HAP-1 (cell line): ENCODE measurements at regions not wholly inside any gene's neighbourhood (a gene's known extent, or its start where the extent isn't known, plus 50 kb on each side); places are given as distances from the start of the nearest gene placed in this dataset.

Source experiments
- DNase-seq, 2 experiments: peaks; one replicate each; pipeline ENCODE4 v3.0.0-alpha.2; 2016 to 2020; ENCODE audit warnings: low spot score in 2 of 2
- H3K27me3 ChIP-seq: fragments of 250-450 bp; sonication (Bioruptor Pico); 2 replicates; pipeline ENCODE4 v1.5.1; 2020; ENCODE audit warnings: low read depth, mild to moderate bottlenecking, moderate library complexity
- H3K36me3 ChIP-seq: fragments of 250-450 bp; sonication (Bioruptor Pico); replicated peaks from 2 replicates; pipeline ENCODE4 v1.5.1; 2020; ENCODE audit warnings: mild to moderate bottlenecking
- H3K4me1 ChIP-seq: fragments of 250-450 bp; sonication (Bioruptor Pico); 2 replicates; pipeline ENCODE4 v1.5.1; 2020; ENCODE audit warnings: mild to moderate bottlenecking
- H3K4me3 ChIP-seq: fragments of 250-450 bp; sonication (Bioruptor Pico); 2 replicates; pipeline ENCODE4 v1.5.1; 2020; ENCODE audit warnings: mild to moderate bottlenecking, moderate library complexity
- H3K9me3 ChIP-seq: fragments of 250-450 bp; sonication (Bioruptor Pico); 2 replicates; pipeline ENCODE4 v1.5.1; 2020; ENCODE audit warnings: mild to moderate bottlenecking, moderate library complexity
- in situ Hi-C: fragments of 300-500 bp; cut with MboI; formaldehyde crosslinking; loops from 3 replicates; pipeline ENCODE4 v1.14.3; 2020; ENCODE audit warnings: low sequenced_read_pairs, inconsistent platforms, mixed read lengths

DNA sequence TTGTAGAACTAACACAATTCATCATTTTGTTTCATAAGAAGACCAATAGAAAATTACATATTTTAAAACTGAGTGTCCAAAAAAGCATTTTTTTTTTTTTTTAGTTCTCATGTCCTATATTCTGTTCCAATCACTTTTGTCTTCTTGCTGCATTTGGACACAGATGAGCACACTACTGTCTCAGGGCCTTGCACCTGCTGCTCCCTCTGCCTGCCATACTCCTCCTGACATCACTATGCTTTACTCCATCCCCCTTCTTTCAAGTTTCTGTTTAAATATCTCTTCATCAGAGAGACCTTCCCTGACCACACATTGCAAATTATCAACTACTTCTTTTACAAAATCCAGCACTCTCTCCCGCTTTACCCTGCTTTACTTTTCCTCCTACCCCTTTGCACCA is 230.7 kb upstream of the GK2 start:
- no peak for DNase-seq
- Histone ChIP-seq H3K4me3 (no peak overlapping the region), H3K9me3 (no peaks in the 10 kb centered on the region), H3K27me3 (no peaks in the 10 kb centered on the region), H3K4me1 (no peaks in the 10 kb centered on the region), H3K36me3 (no peaks in the 10 kb centered on the region)
- in situ Hi-C loops = no loop called here

DNA sequence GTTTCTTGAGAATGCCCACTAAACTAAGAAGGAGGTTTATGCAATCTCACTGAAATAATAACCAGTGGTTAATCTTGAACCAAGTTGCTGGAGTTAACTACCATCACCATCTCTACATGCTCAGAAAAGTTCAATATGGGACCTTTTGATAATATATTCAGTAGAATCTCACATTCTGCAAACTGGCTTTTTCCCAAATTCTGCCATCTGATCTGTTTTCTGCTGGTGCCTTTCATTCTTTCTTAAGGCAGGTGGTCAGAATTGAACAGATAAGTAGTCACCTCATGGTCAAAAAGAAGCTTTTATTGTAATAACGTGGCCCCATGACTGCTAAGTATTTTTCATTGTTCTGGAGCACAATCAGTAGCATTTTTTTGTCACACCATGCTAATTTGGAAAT is 229.0 kb upstream of the GK2 start:
- Histone ChIP-seq H3K27me3 (no peaks in the 10 kb centered on the region), H3K4me1 (no peaks in the 10 kb centered on the region), H3K9me3 (no peaks in the 10 kb centered on the region), H3K4me3 (no peak overlapping the region), H3K36me3 (no peaks in the 10 kb centered on the region)
- no peak for DNase-seq
- in situ Hi-C loops = no loop called here

DNA sequence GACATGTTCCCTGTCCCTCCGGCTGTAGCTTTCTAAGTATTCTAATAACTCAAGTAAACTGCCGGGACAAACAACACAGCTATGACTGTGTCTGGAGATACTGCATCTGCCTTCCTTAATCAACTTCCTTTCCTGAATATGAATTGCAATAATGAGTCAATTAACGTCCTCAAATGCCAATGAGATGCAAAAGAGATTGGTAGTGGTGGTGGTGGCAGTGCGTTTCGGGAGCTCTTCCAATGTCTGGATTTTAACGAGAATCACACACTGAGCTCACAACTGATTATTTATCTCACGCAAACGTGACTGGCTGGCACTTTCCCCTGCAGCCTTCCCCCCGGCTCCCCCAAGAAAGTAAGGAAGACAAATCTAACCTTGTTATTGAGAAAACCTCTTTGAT is 226.1 kb upstream of the GK2 start:
- no peaks in the 10 kb centered on the region for H3K9me3 ChIP-seq
- no peak overlapping the region for H3K4me3 ChIP-seq
- H3K27me3 ChIP-seq = no peaks in the 10 kb centered on the region
- in situ Hi-C loops = no loop called here
- no peaks in the 10 kb centered on the region for H3K36me3 ChIP-seq
- no peaks in the 10 kb centered on the region for H3K4me1 ChIP-seq
- DNase-seq = no peak

DNA sequence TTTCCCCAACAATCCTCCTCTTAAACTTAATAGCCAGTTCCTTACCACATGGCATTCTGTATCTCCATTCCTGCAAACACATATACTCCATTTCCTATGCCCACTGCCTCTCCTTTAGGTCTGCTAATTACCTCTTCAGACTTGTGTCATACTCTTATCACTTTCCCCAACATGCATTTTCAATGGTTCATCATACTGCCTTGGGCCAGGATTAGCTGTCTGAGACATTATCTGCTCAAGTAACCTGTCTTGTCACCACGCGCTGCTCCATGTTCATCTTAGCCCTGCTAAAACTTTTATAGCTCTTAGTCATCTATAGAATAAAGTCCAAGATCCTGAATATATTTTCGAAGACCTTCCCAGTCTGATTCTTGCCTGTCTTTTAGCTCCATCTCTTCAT is 224.1 kb upstream of the GK2 start:
- Histone ChIP-seq H3K36me3 (no peaks in the 10 kb centered on the region), H3K4me3 (no peak overlapping the region), H3K27me3 (no peaks in the 10 kb centered on the region), H3K9me3 (no peaks in the 10 kb centered on the region), H3K4me1 (no peaks in the 10 kb centered on the region)
- DNase-seq = no peak
- in situ Hi-C loops = no loop called here

DNA sequence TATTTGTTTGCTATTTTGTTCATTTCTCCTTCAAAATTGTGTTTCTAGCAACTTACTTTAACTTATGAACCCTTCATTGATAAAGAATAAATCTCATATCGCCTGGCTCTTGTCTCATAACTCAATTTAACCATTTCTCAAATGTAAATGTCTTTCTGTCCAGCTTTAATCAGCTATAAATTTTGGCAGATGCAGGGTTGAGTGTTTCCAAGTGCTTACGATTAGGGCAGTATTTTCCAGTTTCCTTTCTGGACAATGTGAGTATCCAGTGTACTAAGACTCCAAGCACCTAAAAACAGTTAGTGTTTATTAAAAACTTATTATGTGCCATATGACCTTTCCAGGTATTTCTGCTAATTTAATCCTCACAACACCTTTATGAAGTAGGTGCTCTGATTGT is 218.6 kb upstream of the GK2 start:
- Histone ChIP-seq H3K9me3 (no peaks in the 10 kb centered on the region), H3K27me3 (no peaks in the 10 kb centered on the region; the same call in 1 of the 2 replicates), H3K4me1 (no peaks in the 10 kb centered on the region), H3K36me3 (no peaks in the 10 kb centered on the region), H3K4me3 (no peak overlapping the region)
- DNase-seq = no peak
- in situ Hi-C loops = no loop called here

DNA sequence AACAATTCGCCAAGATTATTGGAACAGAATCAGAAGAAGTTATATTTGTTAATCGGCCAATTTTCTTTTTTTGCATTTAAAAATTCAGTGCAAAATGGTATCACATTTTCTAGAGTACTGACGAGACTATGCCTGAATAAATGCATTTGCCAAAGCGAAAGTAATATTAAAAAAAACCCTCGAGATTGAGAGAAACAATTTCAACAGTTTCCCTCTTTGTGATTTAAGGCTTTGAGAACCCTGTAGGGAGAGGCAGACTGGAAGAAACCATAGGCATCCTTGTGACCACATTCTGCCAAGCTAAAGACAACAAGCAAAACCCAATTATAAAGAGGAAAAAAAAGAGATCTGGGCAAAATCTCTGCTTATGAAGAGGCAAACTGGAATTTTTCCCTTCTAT is 218.1 kb upstream of the GK2 start:
- H3K27me3 ChIP-seq = no peaks in the 10 kb centered on the region; the same call in 1 of the 2 replicates

DNA sequence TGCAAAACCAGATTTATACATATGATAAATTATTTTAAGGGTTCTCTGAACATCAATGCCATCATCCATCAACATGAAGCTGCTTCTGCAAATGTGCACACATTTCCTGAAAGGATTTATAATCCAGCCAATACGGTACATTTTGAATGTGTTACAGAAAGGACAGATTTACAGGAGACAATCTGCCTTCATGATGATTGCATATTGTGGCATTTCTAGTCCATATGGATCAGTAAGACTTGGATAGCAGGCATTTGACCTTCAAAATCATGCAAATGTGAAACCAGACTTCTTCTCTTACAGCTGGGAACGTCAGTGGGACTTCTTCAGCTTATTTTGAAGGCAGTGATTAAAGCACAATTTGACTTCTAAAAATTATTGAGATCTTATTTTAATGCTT is 217.3 kb upstream of the GK2 start:
- Histone ChIP-seq H3K9me3 (no peaks in the 10 kb centered on the region), H3K4me1 (no peaks in the 10 kb centered on the region), H3K27me3 (no peaks in the 10 kb centered on the region; the same call in 1 of the 2 replicates), H3K4me3 (no peak overlapping the region), H3K36me3 (no peaks in the 10 kb centered on the region)
- no peak for DNase-seq
- in situ Hi-C loops = no loop called here

More for the DNA sequence above, 218.1 kb upstream of the GK2 start:
- in situ Hi-C loops = no loop called here
- Histone ChIP-seq H3K4me3 (no peak overlapping the region), H3K4me1 (no peaks in the 10 kb centered on the region), H3K36me3 (no peaks in the 10 kb centered on the region), H3K9me3 (no peaks in the 10 kb centered on the region)
- DNase-seq = no peak

DNA sequence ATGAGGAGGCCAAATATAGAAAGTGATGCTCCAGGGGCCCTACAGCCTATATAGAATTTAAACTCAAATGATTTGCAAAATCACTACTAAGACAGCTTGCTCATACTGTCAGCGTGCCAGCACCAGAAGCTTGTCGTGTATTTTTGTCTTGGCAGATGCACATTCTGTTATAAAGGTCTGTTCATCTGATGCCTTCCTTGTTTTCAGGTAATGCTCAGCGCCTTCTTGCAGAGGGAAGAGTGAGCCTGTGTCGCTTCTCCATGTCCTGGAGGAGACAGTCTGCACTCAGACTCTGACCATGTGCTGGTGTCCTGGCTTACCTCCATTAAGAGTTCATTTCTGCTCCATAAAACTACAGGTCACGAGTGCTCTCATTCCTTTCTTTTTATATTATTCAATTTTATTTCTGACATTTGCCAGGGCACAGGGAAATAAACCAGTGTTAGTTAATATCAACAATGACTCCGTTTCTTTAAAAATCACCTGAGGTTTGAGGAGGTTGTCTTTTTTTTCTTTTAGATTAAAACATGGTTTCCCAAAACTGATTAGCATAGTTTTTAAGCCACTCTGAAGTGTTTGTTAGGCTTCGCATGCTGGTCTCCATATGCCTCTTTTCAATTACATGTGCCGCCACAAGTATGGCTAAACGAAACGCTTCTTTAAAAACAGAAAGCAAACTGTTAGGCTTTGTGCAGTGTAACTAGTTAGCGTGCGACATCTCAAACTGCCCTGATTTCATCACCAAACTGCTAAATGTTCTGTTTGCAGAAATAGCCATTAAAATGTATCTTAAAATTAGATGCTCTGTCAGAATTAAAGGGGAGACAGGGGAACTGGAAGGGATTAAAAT is 215.2 kb upstream of the GK2 start:
- DNase-seq = no peak
- H3K4me1 ChIP-seq = no peaks in the 10 kb centered on the region
- H3K9me3 ChIP-seq = no peaks in the 10 kb centered on the region
- no peaks in the 10 kb centered on the region; the same call in 1 of the 2 replicates for H3K27me3 ChIP-seq
- H3K4me3 ChIP-seq = no peak overlapping the region
- in situ Hi-C loops = no loop called here
- H3K36me3 ChIP-seq = no peaks in the 10 kb centered on the region

DNA sequence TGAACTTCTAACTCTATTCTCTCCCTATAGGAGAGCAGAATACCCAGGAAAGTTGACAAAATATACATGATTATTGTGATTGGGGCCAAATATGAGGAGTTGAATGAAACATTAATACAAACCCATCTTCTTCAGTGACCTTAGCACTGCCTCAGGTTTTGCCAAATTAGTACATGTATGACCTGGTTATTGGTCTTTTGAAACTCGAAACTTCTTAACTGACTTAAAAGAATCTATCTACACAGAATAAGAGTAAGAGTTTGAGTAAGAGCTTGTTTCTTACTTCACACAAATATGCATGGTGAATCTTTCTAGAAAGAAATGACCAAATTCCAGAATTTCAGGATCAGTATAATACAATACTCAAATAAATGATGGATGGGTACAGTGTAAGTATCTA is 213.0 kb upstream of the GK2 start:
- DNase-seq = no peak
- no peaks in the 10 kb centered on the region for H3K27me3 ChIP-seq
- in situ Hi-C loops = no loop called here
- no peak overlapping the region for H3K4me3 ChIP-seq
- H3K4me1 ChIP-seq = no peaks in the 10 kb centered on the region
- H3K36me3 ChIP-seq = no peaks in the 10 kb centered on the region
- no peaks in the 10 kb centered on the region for H3K9me3 ChIP-seq

DNA sequence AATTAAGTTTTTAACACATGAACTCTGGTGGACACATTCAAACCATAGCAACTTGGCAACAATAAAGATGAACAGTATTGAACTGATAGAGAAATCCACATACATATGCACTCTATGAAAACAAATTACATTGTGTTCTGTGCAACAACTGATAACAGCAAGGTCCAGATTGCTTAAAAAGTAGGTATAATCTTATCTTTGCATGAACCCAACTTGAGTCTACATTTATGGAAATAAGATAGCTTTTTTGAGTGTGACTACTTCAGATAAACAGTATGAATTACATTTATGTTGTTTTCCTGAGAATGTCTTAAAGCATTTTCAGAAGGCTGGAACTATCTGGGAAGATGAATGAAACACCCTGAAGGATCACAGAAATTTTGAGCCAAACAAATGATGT is 212.6 kb upstream of the GK2 start:
- in situ Hi-C loops = no loop called here
- Histone ChIP-seq H3K4me3 (no peak overlapping the region), H3K36me3 (no peaks in the 10 kb centered on the region), H3K4me1 (no peaks in the 10 kb centered on the region), H3K27me3 (no peaks in the 10 kb centered on the region), H3K9me3 (no peaks in the 10 kb centered on the region)
- no peak for DNase-seq

DNA sequence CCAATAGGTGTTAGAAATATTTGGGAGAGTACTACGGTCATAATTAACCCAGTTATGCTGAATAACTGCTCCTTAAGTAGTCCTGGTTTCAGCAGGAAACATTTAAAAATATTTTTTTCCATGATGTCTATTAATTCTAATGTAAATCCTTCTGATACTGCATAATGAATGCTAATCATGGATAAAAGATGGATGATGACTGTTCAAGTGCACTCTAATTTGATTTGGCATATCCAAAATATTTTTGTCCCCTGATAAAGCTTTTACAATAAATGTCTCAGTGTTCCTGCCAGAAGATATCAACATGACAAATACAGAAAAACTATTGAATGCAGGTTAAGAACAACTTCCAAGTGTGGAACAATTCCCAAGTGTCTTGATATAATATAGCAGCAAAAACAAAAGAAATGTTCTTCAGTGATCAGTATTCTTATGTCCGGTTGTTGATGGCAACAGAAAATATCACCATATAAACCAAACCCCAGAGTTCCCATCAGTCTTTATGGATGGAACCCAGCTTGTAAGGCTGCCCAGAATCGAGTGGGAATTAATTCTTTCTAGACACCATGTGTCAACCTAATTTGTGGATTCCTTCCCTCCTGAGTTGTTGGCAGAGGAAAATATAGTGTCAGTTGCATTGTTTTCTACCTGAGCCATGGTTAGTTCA is 205.4 kb upstream of the GK2 start:
- DNase-seq = no peak

DNA sequence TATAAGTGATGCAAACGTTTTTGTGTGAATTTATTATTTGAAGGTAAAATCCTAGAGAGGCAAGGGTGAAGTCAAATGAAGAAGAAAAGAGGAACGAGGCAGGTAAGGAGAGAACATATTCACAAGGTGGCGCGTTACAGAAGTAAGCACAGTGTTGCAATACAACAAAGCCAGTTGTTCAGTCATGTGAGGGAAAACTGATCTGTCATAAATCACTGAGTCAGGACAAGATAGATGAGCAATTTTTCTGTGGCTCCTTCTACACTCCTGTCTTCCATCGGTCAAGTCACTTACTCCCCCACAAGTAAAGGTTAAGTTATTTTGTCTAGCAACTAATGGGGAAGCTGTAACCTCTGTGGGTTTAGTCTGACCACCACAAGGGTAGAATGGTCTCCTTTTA is 203.0 kb upstream of the GK2 start:
- no peak for DNase-seq

More for the DNA sequence above, 205.4 kb upstream of the GK2 start:
- Histone ChIP-seq H3K36me3 (no peaks in the 10 kb centered on the region), H3K4me1 (no peaks in the 10 kb centered on the region), H3K4me3 (no peak overlapping the region), H3K27me3 (no peaks in the 10 kb centered on the region), H3K9me3 (no peaks in the 10 kb centered on the region)
- in situ Hi-C loops = no loop called here

DNA sequence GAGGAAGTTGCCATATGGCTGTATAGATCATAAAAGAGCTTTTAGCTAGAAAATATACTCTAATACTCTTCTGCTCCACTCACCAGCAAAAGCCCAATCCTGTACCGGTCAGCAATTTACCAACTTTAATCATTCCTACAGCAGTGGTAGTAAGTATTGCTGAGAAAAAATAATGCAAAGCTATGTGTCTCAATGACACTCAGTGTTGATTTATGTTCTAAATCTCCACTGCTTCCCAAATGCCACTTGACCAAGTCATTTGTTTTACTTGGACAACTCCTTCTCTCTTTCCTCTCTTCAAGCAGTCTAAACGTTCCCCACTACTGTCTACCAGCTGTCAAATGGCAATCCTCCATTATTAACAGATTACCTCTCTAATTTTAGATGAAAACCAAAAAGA is 201.8 kb upstream of the GK2 start:
- in situ Hi-C loops = no loop called here
- DNase-seq = no peak
- no peaks in the 10 kb centered on the region for H3K27me3 ChIP-seq
- H3K36me3 ChIP-seq = no peaks in the 10 kb centered on the region
- H3K4me1 ChIP-seq = no peaks in the 10 kb centered on the region
- H3K9me3 ChIP-seq = no peaks in the 10 kb centered on the region
- no peak overlapping the region for H3K4me3 ChIP-seq

More for the DNA sequence above, 203.0 kb upstream of the GK2 start:
- Histone ChIP-seq H3K9me3 (no peaks in the 10 kb centered on the region), H3K4me1 (no peaks in the 10 kb centered on the region), H3K36me3 (no peaks in the 10 kb centered on the region), H3K4me3 (no peak overlapping the region), H3K27me3 (no peaks in the 10 kb centered on the region)
- in situ Hi-C loops = no loop called here

DNA sequence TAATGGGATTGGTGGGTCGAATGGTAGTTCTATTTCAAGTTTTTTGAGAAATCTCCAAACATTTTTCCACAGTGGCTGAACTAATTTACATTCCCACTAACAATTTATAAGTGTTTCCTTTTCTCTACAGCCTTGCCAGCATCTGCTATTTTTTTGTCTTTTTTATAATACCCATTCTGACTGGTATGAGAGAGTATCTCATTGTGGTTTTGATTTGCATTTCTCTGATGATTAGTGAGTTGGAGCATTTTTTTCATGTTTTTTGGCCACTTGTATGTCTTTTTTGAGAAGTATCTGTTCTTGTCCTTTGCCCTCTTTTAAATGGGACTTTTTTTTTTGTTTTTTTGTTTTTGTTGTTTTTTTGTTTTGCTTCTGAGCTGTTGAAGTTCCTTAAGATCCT is 200.0 kb upstream of the GK2 start:
- Histone ChIP-seq H3K36me3 (no peaks in the 10 kb centered on the region), H3K27me3 (no peaks in the 10 kb centered on the region), H3K4me3 (no peak overlapping the region), H3K9me3 (no peaks in the 10 kb centered on the region), H3K4me1 (no peaks in the 10 kb centered on the region)
- in situ Hi-C loops = no loop called here
- no peak for DNase-seq
